ENCODE measurements at regions not wholly inside any gene's neighbourhood (a gene's known extent, or its start where the extent isn't known, plus 50 kb on each side); places are given as distances from the start of the nearest gene placed in this dataset.

- no peak for DNase-seq (ENCODE audit: low read depth)
- no peak overlapping the region for H3K4me3 ChIP-seq (ENCODE audit: low read depth, low read length)
- TF ChIP-seq CTCF (conservative IDR thresholded peaks at IDR 0.05; ENCODE audit: low read depth, low read length): no peak
These were observed 94.2 kb downstream of the PJA1 start for GRCh38 chrX:69070949-69071650.

- no peak for TF ChIP-seq CTCF (conservative IDR thresholded peaks at IDR 0.05; ENCODE audit: low read depth, low read length)
- no peak for DNase-seq (ENCODE audit: low read depth)
- no peak overlapping the region for H3K4me3 ChIP-seq (ENCODE audit: low read depth, low read length)
These were observed 95.4 kb downstream of the PJA1 start for GRCh38 chrX:69069876-69070275.

GRCh38 chrX:69069086-69069445 lies 96.2 kb downstream of the PJA1 start:
- TF ChIP-seq CTCF (conservative IDR thresholded peaks at IDR 0.05; ENCODE audit: low read depth, low read length): no peak
- no peak overlapping the region for H3K4me3 ChIP-seq (ENCODE audit: low read depth, low read length)
- no peak for DNase-seq (ENCODE audit: low read depth)

- TF ChIP-seq CTCF (conservative IDR thresholded peaks at IDR 0.05; ENCODE audit: low read depth, low read length): no peak
- no peak for DNase-seq (ENCODE audit: low read depth)
- no peak overlapping the region for H3K4me3 ChIP-seq (ENCODE audit: low read depth, low read length)
These were observed 96.8 kb downstream of the PJA1 start for GRCh38 chrX:69068301-69069085.

- DNase-seq (ENCODE audit: low read depth): no peak
- no peak for TF ChIP-seq CTCF (conservative IDR thresholded peaks at IDR 0.05; ENCODE audit: low read depth, low read length)
These were observed 97.4 kb downstream of the PJA1 start for GRCh38 chrX:69067841-69068240.

GRCh38 chrX:69066966-69067525 lies 98.2 kb downstream of the PJA1 start:
- TF ChIP-seq CTCF (conservative IDR thresholded peaks at IDR 0.05; ENCODE audit: low read depth, low read length): no peak
- DNase-seq (ENCODE audit: low read depth): no peak
- H3K4me3 ChIP-seq (ENCODE audit: low read depth, low read length): no peak overlapping the region

More at GRCh38 chrX:69067841-69068240, 97.4 kb downstream of the PJA1 start:
- H3K4me3 ChIP-seq (ENCODE audit: low read depth, low read length): no peak overlapping the region
